Subcutaneous abdominal adipose tissue (tissue), 5 donors: ENCODE measurements at regions not wholly inside any gene's neighbourhood (a gene's known extent, or its start where the extent isn't known, plus 50 kb on each side); places are given as distances from the start of the nearest gene placed in this dataset.
"Not testable (repeated sequence)": the region's sequence is repeated elsewhere in the genome, so short reads cannot be mapped to it uniquely, and the experiment has no call there.

Experiments
- H3K27ac ChIP-seq: one replicate; pipeline ENCODE4 v1.7.0; 2013; ENCODE audit warnings: low read depth, mild to moderate bottlenecking, inconsistent platforms, low read length, moderate library complexity
- H3K27me3 ChIP-seq, 5 donors: one replicate each; pipeline ENCODE4 v1.7.0; 2013; ENCODE audit warnings: low read length in 5 of 5, inconsistent platforms in 1 of 5; ENCODE audit not compliant: control insufficient read depth in 5 of 5, insufficient read depth in 4 of 5
- H3K36me3 ChIP-seq, 5 donors: one replicate each; pipeline ENCODE4 v1.7.0; 2013; ENCODE audit warnings: low read length in 5 of 5; ENCODE audit not compliant: control insufficient read depth in 5 of 5, insufficient read depth in 5 of 5
- H3K4me1 ChIP-seq, 5 donors: one replicate each; pipeline ENCODE4 v1.7.0; 2013; ENCODE audit warnings: low read length in 5 of 5, mild to moderate bottlenecking in 3 of 5, moderate library complexity in 1 of 5; ENCODE audit not compliant: control insufficient read depth in 5 of 5, insufficient read depth in 5 of 5
- H3K4me3 ChIP-seq, 5 donors: one replicate each; pipeline ENCODE4 v1.7.0; 2013; ENCODE audit warnings: low read length in 5 of 5, low read depth in 1 of 5
- H3K9ac ChIP-seq, 5 donors: one replicate each; pipeline ENCODE4 v1.7.0; 2013; ENCODE audit warnings: low read length in 5 of 5, mild to moderate bottlenecking in 4 of 5, moderate library complexity in 3 of 5
- H3K9me3 ChIP-seq, 5 donors: one replicate each; pipeline ENCODE4 v1.7.0; 2013; ENCODE audit warnings: low read length in 5 of 5; ENCODE audit not compliant: control insufficient read depth in 5 of 5
- donor health status: healthy.
- donor health status: healthy.
- donor health status: healthy.
- donor health status: healthy.
- donor health status: healthy.

DNA sequence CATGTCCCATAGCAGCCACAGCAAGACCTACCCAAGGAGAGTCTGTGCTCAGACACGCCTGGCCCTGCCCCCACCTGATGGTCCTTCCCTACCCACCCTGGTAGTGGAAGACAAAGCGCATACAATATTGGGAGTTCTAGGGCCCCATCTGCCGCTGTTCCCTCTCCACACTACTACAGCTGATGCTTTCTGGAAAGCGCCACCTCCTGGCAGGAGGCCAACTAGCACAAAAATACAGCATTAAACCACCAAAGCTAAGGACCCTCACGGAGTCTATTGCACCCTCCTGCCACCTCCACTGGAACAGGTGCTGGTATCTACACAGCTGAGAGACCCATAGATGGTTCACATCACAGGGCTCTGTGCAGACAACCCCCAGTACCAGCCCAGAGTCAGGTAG lies 50.9 kb upstream of the IGFBP5 start:
- not testable (repeated sequence) for H3K9me3 ChIP-seq, H3K27ac ChIP-seq, H3K9ac ChIP-seq, H3K36me3 ChIP-seq, H3K4me3 ChIP-seq, H3K27me3 ChIP-seq
- H3K4me1 ChIP-seq: peaks cover under 1 to 14% (median 11%) of the 10 kb centered on the region in 5 donors

- no peak overlapping the region for H3K4me3 ChIP-seq
- H3K4me1 ChIP-seq: peaks cover 3 to 22% (median 19%) of the 10 kb centered on the region in 5 donors
- H3K27me3 ChIP-seq: no peaks in the 10 kb centered on the region
- no peak overlapping the region for H3K27ac ChIP-seq
- no peaks in the 10 kb centered on the region for H3K9me3 ChIP-seq
- no peaks in the 10 kb centered on the region for H3K36me3 ChIP-seq
- H3K9ac ChIP-seq: no peak overlapping the region
These were observed 50.1 kb upstream of the IGFBP5 start for GRCh38 chr2:216745453-216745852.
